HG02588 (cell line): ENCODE measurements at regions not wholly inside any gene's neighbourhood (a gene's known extent, or its start where the extent isn't known, plus 50 kb on each side); places are given as distances from the start of the nearest gene placed in this dataset.

ENCODE experiments used
- ATAC-seq: cut with Tn5 transposase; IDR thresholded peaks from one replicate; pipeline ENCODE4 v1.9.1; 2021; ENCODE audit warnings: mild to moderate bottlenecking, moderate library complexity; ENCODE audit not compliant: unreplicated experiment

DNA sequence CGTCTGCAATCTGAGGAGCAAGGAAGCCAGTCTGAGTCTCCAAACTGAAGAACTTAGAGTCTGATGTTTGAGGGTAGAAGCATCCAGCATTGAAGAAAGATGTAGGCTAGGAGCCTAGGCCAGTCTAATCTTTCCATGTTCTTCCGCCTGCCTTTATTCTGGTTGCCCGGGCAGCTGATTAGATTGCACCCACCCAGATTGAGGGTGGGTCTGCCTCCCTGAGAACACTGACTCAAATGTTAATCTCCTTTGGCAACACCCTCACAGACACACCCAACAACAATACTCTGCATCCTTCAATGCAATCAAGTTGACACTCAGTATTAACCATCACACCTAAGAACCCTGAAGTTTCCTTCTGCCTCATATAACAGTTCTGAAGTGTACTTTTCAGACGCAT lies 350.1 kb downstream of the RFPL4B start:
- no peak for ATAC-seq

DNA sequence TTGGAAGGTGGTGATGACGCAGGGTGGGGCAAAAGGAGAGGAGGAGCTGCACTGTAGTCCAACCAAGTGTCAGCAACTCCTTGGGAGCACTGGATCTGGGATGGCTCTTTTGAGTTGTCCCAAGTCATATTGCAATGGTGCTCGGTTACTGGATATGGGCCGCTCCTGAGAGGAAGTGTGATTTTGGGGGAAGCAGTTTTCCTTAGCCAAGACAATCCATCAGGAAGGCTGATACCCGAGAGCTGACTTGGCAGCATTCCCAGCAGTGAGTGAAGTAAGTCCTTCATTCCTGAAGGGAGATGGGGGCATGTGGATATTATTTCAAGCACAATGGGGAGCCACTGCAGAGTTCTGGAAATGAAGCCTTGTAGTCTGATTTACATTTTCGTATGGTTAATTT lies 354.1 kb downstream of the RFPL4B start:
- no peak for ATAC-seq

DNA sequence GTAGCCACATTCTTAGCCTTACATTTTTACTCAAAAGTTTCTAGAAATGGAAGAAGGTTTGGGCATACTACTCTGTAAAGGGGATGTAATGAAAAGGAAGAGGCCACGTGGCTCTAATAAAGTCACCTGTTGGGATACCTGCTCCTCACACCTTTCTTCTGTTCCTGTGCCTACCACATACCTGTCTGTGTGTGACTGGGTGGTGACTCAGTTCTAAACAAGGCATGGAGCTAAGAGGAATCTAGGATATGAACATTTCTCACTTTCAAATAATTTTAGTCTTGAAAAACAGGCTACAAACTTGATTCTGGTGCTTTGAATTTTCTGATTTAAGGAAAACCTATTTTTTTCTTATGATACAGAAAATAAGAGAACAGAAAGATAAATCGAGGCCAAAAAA lies 363.6 kb downstream of the RFPL4B start:
- no peak for ATAC-seq

DNA sequence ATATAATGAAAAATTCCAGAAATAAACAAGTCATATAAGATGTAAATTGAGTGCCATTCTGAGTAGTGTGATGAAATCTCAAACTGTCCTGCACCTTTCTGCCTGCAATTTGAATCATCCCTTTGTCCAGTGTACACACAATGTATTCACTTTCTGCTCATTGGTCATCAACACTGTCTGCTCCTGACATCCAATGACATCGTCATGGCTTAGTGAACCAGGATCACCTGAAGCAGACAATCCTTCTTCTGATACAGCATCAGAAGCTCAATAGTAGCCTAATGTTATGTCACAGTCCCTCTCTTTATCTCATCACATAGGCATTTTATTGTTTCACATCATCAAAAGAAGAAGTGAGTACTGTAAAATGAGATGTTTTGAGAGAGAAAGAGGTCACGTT lies 366.3 kb downstream of the RFPL4B start:
- ATAC-seq = no peak

GRCh38 chr6:112717401-112717800 lies 370.3 kb downstream of the RFPL4B start:
- ATAC-seq = no peak

DNA sequence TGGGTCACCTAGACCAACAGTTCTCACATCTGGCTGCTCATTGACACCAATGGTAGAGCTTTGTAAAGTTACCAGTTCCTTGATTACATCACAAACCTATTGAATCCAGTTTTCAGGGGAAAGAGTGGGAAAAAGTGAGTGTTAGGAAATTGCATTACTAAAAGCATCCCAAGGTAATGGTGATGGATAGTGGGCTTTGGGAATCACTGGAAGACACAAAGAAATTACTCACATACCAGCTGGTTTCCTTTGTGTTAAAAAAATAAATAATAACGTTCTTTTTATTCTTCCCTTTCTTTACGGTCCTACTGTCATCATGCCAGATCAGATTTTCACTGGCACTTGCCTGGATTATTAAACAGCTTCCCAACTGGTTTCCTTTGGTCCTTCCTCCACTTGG lies 370.7 kb downstream of the RFPL4B start:
- ATAC-seq = no peak

GRCh38 chr6:112725541-112726085 lies 378.5 kb downstream of the RFPL4B start:
- no peak for ATAC-seq

DNA sequence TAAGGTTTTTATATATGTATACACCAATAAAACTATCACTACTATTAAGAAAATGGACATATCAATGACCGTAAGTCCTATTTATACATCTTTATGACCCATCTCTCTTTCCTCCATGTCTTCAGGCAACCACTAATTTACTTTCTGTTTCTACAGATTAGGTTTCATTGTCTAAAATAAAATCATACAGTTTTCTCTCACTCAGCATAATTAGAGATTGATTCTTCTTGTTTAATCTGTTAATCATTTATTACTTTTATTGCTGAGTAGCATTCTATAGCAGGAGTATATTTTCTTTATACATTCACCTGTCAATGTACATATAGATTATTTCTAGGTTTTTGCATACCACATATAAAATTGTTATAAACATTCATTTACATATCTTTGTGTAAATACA lies 388.0 kb downstream of the RFPL4B start:
- ATAC-seq = no peak

- no peak for ATAC-seq
Measured at GRCh38 chr6:112739766-112740165, 392.6 kb downstream of the RFPL4B start.

DNA sequence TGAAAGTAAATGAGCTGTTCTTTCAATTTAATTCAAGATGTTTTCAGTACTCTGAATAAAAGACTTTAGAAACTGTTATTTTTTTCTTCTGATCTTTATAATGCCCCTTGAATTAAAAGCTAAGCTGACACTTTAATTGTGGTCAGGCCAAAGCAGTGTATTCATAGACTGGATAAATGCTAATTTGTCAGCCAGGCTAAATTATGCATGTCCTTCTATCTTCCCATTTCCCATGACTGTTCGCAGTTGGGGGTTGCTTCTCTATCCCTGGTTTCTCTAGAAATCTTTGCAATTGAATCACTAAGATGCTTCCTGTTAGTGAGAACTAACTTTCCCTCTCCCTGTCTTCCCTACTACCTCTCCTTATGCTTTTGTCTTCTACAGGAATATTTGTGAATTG lies 396.2 kb downstream of the RFPL4B start:
- no peak for ATAC-seq

- no peak for ATAC-seq
Measured at GRCh38 chr6:112744827-112745226, 397.7 kb downstream of the RFPL4B start.

- no peak for ATAC-seq
Measured at GRCh38 chr6:112745765-112746164, 398.6 kb downstream of the RFPL4B start.

DNA sequence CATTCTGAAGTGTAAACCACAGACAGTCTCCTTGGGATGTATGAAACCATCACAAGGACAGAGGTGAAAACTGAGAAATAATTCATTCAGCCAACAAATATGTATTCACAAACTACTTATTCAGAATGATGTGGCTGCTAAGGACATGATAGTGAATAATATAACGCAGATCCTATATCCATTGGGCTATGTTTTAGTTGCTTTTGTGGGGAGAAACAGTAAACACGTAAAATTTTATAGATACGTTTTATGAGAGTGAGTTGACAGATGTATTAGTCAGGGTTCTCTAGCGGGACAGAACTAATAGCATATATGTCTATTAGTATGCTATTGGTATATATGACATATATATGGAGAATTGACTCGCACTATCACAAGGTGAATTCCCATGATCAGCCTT lies 402.5 kb downstream of the RFPL4B start:
- ATAC-seq = no peak

GRCh38 chr6:112752305-112752704 lies 405.2 kb downstream of the RFPL4B start:
- ATAC-seq = no peak

DNA sequence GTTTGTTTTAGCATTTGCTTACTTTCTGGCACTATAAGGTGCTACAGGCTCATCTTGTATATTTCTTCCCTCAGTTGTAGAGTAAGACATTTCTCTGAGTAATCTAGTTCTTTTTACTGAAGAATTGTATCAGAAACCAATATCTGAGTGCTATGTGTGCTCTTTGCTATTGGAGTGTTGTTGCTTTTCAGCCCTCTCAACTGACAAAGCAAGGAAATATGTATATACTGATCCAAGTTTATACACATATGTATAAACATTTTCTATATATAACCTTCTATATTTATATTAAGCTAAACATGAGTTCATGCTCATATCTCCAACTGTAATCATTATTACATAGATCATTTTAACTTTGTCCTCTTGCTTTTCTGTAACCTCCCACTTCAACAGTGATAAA lies 405.7 kb downstream of the RFPL4B start:
- no peak for ATAC-seq

- no peak for ATAC-seq
Measured at GRCh38 chr6:112760831-112761230, 413.7 kb downstream of the RFPL4B start.

DNA sequence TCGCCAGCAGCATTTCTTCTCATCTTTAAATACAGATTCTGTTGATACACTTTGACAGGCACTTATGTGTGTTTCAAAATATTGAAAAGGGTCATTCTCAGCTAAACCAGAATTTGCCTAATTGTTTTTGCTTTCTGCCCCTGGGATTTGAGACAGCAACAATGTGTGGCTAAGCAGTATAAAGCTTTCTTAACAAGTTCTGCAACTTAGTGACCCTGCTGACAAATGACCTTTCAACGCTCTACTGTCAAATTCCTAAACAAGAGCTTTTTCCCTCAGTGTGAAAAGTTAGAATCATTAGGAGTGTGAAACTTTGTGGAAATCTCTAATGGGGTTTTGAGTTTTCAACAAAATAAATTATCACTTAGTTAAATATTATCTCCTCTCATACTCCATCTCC lies 414.6 kb downstream of the RFPL4B start:
- no peak for ATAC-seq

DNA sequence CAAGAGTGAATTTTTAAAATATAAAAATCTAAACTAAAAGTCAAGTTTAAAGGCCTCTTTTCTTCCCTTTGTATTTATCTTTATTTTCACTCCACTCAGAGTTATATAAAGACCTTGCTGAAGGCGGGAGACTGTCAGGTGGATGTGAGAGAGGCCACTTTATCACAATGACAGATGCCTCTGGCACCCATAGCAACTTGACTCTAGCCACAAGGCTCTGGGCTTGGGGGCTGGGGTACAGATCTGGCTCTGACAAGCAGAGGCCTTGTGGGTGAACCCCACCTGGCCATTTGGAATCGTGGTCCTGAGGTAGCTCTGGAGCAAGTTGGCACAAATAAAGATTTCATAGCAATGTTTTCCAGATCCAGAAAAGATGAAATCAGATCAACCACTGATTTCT lies 417.2 kb downstream of the RFPL4B start:
- no peak for ATAC-seq

GRCh38 chr6:112770308-112770707 lies 423.2 kb downstream of the RFPL4B start:
- ATAC-seq = no peak

- ATAC-seq = no peak
Measured at GRCh38 chr6:112773187-112773586, 426.1 kb downstream of the RFPL4B start.

DNA sequence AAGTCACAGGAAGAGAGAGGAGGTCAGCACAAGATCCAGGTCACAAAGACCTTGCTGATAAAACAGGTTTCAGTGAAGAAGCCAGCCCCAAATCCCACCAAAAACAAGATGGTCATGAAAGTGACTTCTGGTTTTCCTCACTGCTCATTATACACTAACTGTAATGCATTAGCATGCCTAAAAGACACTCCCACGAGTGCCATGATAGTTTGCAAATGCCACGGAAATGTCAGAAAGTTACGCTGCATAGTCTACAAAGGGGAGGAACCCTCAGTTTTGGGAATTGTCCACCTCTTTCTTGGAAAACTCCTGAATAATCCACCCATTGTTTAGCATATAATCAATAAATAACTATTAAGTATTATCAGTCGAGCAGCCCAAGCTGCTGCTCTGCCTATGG lies 427.2 kb downstream of the RFPL4B start:
- ATAC-seq = no peak

DNA sequence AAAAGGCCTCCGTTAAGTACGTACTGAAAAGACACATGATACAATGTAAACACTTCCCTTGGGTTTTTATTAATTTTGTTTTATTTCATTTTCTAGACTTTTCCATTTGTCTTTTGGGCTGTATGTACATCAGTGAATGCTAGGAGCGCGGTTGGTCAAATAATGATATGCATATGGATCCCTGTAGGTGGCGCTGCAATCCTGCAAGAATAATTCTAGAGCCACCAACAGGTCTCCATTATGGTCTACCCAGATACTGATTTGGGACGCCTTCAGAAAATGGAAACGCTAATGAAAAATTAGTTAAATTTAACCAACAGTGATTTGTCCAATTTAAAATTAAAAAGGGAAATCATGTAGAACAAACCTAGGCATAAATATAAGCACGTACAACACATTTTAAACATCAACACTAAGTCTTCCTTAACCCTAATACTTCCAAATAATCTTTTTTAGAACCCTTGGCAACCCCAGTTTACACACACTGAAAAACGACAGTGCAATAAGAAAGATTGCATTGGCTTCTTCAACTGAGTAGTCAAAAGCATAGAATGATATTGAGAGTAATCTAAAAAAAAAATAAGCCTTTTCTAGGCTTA lies 433.5 kb downstream of the RFPL4B start:
- ATAC-seq = peak; percentile 84

GRCh38 chr6:112781241-112781640 lies 434.1 kb downstream of the RFPL4B start:
- no peak for ATAC-seq
